ENCODE measurements at regions not wholly inside any gene's neighbourhood (a gene's known extent, or its start where the extent isn't known, plus 50 kb on each side); places are given as distances from the start of the nearest gene placed in this dataset.
"Not testable (repeated sequence)": the region's sequence is repeated elsewhere in the genome, so short reads cannot be mapped to it uniquely, and the experiment has no call there.

DNA sequence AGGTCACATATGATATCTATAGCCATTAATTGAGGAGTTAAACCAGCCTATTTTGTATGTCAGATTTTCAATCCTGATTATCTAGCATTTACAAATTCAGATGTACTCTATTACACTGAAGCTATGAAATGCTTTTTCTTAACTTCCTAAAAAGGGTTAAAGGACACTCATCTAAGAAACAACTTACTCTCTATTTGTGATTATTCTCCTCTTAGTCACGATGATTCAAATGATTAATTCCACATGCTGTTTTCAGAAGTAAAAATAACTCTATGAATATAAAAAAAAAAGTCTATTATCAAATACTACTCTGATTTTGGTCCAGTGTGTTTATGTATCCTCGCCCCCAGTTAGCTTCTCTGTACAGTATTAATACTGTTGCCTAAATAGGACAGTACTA lies 1199.9 kb downstream of the GATA3 start:
- DNase-seq (no peak), ATAC-seq (no peak), FAIRE-seq (no peak)
- H3K4me3 ChIP-seq, result no peak overlapping the region
- TF ChIP-seq, protein P1, sequence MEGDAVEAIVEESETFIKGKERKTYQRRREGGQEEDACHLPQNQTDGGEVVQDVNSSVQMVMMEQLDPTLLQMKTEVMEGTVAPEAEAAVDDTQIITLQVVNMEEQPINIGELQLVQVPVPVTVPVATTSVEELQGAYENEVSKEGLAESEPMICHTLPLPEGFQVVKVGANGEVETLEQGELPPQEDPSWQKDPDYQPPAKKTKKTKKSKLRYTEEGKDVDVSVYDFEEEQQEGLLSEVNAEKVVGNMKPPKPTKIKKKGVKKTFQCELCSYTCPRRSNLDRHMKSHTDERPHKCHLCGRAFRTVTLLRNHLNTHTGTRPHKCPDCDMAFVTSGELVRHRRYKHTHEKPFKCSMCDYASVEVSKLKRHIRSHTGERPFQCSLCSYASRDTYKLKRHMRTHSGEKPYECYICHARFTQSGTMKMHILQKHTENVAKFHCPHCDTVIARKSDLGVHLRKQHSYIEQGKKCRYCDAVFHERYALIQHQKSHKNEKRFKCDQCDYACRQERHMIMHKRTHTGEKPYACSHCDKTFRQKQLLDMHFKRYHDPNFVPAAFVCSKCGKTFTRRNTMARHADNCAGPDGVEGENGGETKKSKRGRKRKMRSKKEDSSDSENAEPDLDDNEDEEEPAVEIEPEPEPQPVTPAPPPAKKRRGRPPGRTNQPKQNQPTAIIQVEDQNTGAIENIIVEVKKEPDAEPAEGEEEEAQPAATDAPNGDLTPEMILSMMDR (IDR thresholded peaks at IDR 0.05), result no peak
- no peaks in the 10 kb centered on the region for H3K4me1 ChIP-seq
- no peaks in the 10 kb centered on the region for H3K27me3 ChIP-seq
- 28 to 30% methylated on average over 2 of the region's 2 CpGs for WGBS, 2 donors
- intact Hi-C loops (cut with DNase I), result no loop called here
- no peaks in the 10 kb centered on the region for H3K9me3 ChIP-seq
- no peaks in the 10 kb centered on the region for H3K36me3 ChIP-seq
- H3K27ac ChIP-seq, result no peak overlapping the region

DNA sequence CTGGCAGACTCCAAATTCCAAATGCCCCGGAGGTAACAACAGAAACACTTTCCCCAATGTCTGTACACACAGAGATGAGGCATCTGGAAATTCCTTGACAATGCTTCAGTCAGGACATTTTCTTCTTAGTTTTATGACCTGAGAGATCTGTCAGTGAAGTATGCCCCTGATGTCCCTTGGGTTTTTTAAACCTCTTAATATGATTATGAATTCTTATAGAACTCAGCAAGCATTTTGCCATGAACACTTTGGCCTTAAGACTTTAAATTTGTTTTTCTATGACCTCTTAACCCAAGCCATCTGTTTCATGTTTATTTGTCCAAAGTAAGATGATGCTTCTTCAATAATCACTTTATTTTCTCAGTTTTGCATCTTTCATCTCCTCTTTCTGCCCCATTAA lies 1206.2 kb downstream of the GATA3 start:
- DNase-seq, result no peak
- FAIRE-seq, result no peak
- Histone ChIP-seq H3K9me3 (no peaks in the 10 kb centered on the region), H3K27ac (no peak overlapping the region), H3K4me1 (no peaks in the 10 kb centered on the region), H3K27me3 (peaks cover 0 to 5% (median 0%) of the 10 kb centered on the region in 4 donors), H3K4me3 (no peak overlapping the region), H3K36me3 (no peaks in the 10 kb centered on the region)
- intact Hi-C loops (cut with DNase I), result no loop called here
- no peak for ATAC-seq
- 38 to 46% methylated on average over 1 of the region's 1 CpG for WGBS, 2 donors
- TF ChIP-seq, protein P1 (IDR thresholded peaks at IDR 0.05), result no peak

DNA sequence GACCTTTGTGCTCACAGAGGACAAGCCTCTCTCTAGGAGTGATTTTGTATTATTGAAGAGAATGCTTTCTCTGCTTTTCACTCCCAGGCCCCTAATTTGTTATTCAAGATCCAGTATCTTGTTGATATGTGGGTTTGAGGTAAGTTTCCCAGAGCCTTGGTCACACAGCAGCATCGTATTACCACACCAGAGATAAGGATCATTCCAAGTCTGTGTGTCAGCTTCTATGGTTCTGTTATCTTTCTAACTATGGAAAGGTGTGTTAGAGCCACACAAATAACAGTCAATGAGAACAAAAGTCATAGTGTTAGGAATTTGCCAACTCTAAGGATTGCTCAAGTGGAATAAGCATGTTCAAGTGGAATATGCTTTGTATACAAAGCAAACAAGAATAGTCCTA lies 1208.3 kb downstream of the GATA3 start:
- no peak overlapping the region for H3K27ac ChIP-seq
- H3K36me3 ChIP-seq, result no peaks in the 10 kb centered on the region
- H3K4me3 ChIP-seq, result no peak overlapping the region
- no peaks in the 10 kb centered on the region for H3K4me1 ChIP-seq
- DNase-seq, result no peak
- ATAC-seq, result no peak
- H3K9me3 ChIP-seq, result no peaks in the 10 kb centered on the region
- 20 to 26% methylated on average over 1 of the region's 1 CpG for WGBS, 2 donors
- FAIRE-seq, result no peak
- TF ChIP-seq, protein P1 (IDR thresholded peaks at IDR 0.05), result no peak
- intact Hi-C loops (cut with DNase I), result no loop called here
- H3K27me3 ChIP-seq, result peaks cover 0 to 6% (median 1%) of the 10 kb centered on the region in 4 donors

DNA sequence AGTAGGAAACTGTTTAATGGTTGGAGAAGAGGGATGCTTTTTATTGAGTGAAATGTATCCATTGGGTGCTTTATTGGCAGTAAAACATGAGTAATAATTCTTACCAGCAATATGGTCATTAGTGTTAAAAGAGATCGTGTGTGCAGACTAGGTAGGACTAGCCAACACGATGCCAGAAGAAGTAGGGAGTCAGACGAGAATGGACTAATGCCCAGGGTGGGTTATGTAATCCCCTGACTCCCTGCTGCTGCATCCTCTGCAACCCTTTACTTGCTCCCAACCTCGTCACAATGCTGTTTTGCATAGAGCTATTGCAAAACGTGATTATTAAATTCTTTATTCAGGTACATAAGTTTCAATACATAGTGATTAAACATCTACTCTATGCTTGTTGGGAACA lies 1213.7 kb downstream of the GATA3 start:
- DNase-seq (no peak), ATAC-seq (no peak), FAIRE-seq (no peak)
- H3K27ac ChIP-seq, result no peak overlapping the region
- H3K36me3 ChIP-seq, result no peaks in the 10 kb centered on the region
- no peaks in the 10 kb centered on the region for H3K4me1 ChIP-seq
- TF ChIP-seq, protein P1 (IDR thresholded peaks at IDR 0.05), result no peak
- intact Hi-C loops (cut with DNase I), result no loop called here
- peaks cover 0 to 6% (median 1%) of the 10 kb centered on the region in 4 donors for H3K27me3 ChIP-seq
- no peaks in the 10 kb centered on the region for H3K9me3 ChIP-seq
- no peak overlapping the region for H3K4me3 ChIP-seq
- WGBS, 2 donors, result 42 to 50% methylated on average over 5 of the region's 5 CpGs

DNA sequence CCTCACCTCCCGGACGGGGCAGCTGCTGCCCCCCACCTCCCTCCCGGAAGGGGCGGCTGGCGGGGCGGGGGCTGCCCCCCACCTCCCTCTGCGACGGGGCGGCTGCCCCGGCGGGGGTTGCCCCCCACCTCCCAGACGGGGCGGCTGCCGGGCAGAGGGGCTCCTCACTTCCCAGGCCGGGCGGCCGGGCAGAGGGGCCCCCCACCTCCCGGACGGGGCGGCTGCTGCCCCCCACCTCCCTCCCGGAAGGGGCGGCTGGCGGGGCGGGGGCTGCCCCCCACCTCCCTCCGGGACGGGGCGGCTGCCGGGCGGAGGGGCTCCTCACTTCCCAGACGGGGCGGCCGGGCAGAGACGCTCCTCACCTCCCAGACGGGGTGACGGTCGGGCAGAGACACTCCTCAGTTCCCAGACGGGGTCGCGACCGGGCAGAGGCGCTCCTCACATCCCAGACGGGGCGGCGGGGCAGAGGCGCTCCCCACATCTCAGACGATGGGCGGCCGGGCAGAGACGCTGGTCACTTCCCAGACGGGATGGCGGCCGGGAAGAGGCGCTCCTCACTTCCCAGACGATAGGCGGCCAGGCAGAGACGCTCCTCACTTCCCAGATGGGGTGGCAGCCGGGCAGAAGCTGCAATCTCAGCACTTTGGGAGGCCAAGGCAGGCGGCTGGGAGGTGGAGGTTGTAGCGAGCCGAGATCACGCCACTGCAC lies 1218.8 kb downstream of the GATA3 start:
- H3K27ac ChIP-seq; H3K4me1 ChIP-seq; H3K36me3 ChIP-seq; H3K27me3 ChIP-seq; H3K4me3 ChIP-seq; intact Hi-C loops (cut with DNase I); ATAC-seq; FAIRE-seq; H3K9me3 ChIP-seq: not testable (repeated sequence)
- DNase-seq, result peak in 1 of 6 donors; percentile 40
- 91 to 93% methylated on average over 31 to 61 of the region's 61 CpGs for WGBS, 2 donors
